ENCODE measurements at regions not wholly inside any gene's neighbourhood (a gene's known extent, or its start where the extent isn't known, plus 50 kb on each side); places are given as distances from the start of the nearest gene placed in this dataset.

GRCh38 chr12:77377622-77378021 lies 312.3 kb upstream of the E2F7 start:
- no peak overlapping the region for H3K27ac ChIP-seq (ENCODE audit: low read depth, low read length)
- no peaks in the 10 kb centered on the region for H3K36me3 ChIP-seq (ENCODE audit: insufficient read depth, low read length)
- H3K9ac ChIP-seq (ENCODE audit: low read length), result no peak overlapping the region
- DNase-seq (ENCODE audit: low read depth) (no peak), FAIRE-seq (no peak)
- TF ChIP-seq EZH2 (IDR thresholded peaks at IDR 0.05; ENCODE audit: insufficient read depth, low read length) (no peak), CTCF (IDR thresholded peaks at IDR 0.05; ENCODE audit: insufficient read depth, low read depth, low read length) (no peak)
- no peaks in the 10 kb centered on the region for H3K4me1 ChIP-seq (ENCODE audit: insufficient read depth, low read length)
- H3K36me3 Mint-ChIP-seq (ENCODE audit: low read depth, unreplicated experiment), result no peaks in the 10 kb centered on the region
- H3K27me3 ChIP-seq (ENCODE audit: insufficient read depth, low read length), result no peaks in the 10 kb centered on the region
- no peak overlapping the region for H3K27ac Mint-ChIP-seq (ENCODE audit: unreplicated experiment)
- H3K9me3 ChIP-seq (ENCODE audit: insufficient read depth, low read depth, low read length), result no peaks in the 10 kb centered on the region
- H3K4me3 Mint-ChIP-seq (ENCODE audit: unreplicated experiment), result no peak overlapping the region
- peaks cover 2% of the 10 kb centered on the region for H3K27me3 Mint-ChIP-seq (ENCODE audit: low read depth, unreplicated experiment)
- H3K4me1 Mint-ChIP-seq (ENCODE audit: low read depth, unreplicated experiment), result peaks cover 18% of the 10 kb centered on the region
- no peaks in the 10 kb centered on the region for H4K20me1 ChIP-seq (ENCODE audit: insufficient read depth, low read length)
- no peaks in the 10 kb centered on the region for H3K79me2 ChIP-seq (ENCODE audit: insufficient read depth, low read length)
- H3K9me3 Mint-ChIP-seq (ENCODE audit: unreplicated experiment), result no peaks in the 10 kb centered on the region
- H3K4me3 ChIP-seq (ENCODE audit: insufficient read depth, low read depth, low read length), result no peak overlapping the region
- no peak overlapping the region for H2AFZ ChIP-seq (ENCODE audit: low read depth, low read length)
- H3K4me2 ChIP-seq (ENCODE audit: low read length), result no peak overlapping the region

GRCh38 chr12:77377116-77377515 lies 311.7 kb upstream of the E2F7 start:
- Histone ChIP-seq H3K79me2 (ENCODE audit: insufficient read depth, low read length) (no peaks in the 10 kb centered on the region), H4K20me1 (ENCODE audit: insufficient read depth, low read length) (no peaks in the 10 kb centered on the region), H3K4me1 (ENCODE audit: insufficient read depth, low read length) (no peaks in the 10 kb centered on the region), H3K4me2 (ENCODE audit: low read length) (no peak overlapping the region), H3K27ac (ENCODE audit: low read depth, low read length) (no peak overlapping the region), H3K36me3 (ENCODE audit: insufficient read depth, low read length) (no peaks in the 10 kb centered on the region), H2AFZ (ENCODE audit: low read depth, low read length) (no peak overlapping the region), H3K4me3 (ENCODE audit: insufficient read depth, low read depth, low read length) (no peak overlapping the region), H3K27me3 (ENCODE audit: insufficient read depth, low read length) (no peaks in the 10 kb centered on the region), H3K9me3 (ENCODE audit: insufficient read depth, low read depth, low read length) (no peaks in the 10 kb centered on the region), H3K9ac (ENCODE audit: low read length) (no peak overlapping the region)
- peaks cover 18% of the 10 kb centered on the region for H3K4me1 Mint-ChIP-seq (ENCODE audit: low read depth, unreplicated experiment)
- DNase-seq (ENCODE audit: low read depth), result peak; percentile 70
- peaks cover 2% of the 10 kb centered on the region for H3K27me3 Mint-ChIP-seq (ENCODE audit: low read depth, unreplicated experiment)
- H3K36me3 Mint-ChIP-seq (ENCODE audit: low read depth, unreplicated experiment), result no peaks in the 10 kb centered on the region
- H3K4me3 Mint-ChIP-seq (ENCODE audit: unreplicated experiment), result no peak overlapping the region
- no peak overlapping the region for H3K27ac Mint-ChIP-seq (ENCODE audit: unreplicated experiment)
- FAIRE-seq, result no peak
- H3K9me3 Mint-ChIP-seq (ENCODE audit: unreplicated experiment), result no peaks in the 10 kb centered on the region
- no peak for TF ChIP-seq CTCF (IDR thresholded peaks at IDR 0.05; ENCODE audit: insufficient read depth, low read depth, low read length)
- no peak for TF ChIP-seq EZH2 (IDR thresholded peaks at IDR 0.05; ENCODE audit: insufficient read depth, low read length)

- no peak for FAIRE-seq
Observed at GRCh38 chr12:77374673-77375072, 309.3 kb upstream of the E2F7 start.

More at GRCh38 chr12:77374673-77375072, 309.3 kb upstream of the E2F7 start:
- Histone ChIP-seq H3K79me2 (ENCODE audit: insufficient read depth, low read length) (no peaks in the 10 kb centered on the region), H3K4me1 (ENCODE audit: insufficient read depth, low read length) (no peaks in the 10 kb centered on the region), H2AFZ (ENCODE audit: low read depth, low read length) (no peak overlapping the region), H3K27me3 (ENCODE audit: insufficient read depth, low read length) (no peaks in the 10 kb centered on the region), H4K20me1 (ENCODE audit: insufficient read depth, low read length) (no peaks in the 10 kb centered on the region), H3K9ac (ENCODE audit: low read length) (no peak overlapping the region), H3K36me3 (ENCODE audit: insufficient read depth, low read length) (no peaks in the 10 kb centered on the region), H3K4me3 (ENCODE audit: insufficient read depth, low read depth, low read length) (no peak overlapping the region), H3K9me3 (ENCODE audit: insufficient read depth, low read depth, low read length) (no peaks in the 10 kb centered on the region), H3K27ac (ENCODE audit: low read depth, low read length) (no peak overlapping the region), H3K4me2 (ENCODE audit: low read length) (no peak overlapping the region)
- Mint-ChIP-seq H3K9me3 (ENCODE audit: unreplicated experiment) (no peaks in the 10 kb centered on the region), H3K27ac (ENCODE audit: unreplicated experiment) (no peak overlapping the region), H3K4me1 (ENCODE audit: low read depth, unreplicated experiment) (peaks cover 18% of the 10 kb centered on the region), H3K36me3 (ENCODE audit: low read depth, unreplicated experiment) (no peaks in the 10 kb centered on the region), H3K4me3 (ENCODE audit: unreplicated experiment) (no peak overlapping the region), H3K27me3 (ENCODE audit: low read depth, unreplicated experiment) (no peaks in the 10 kb centered on the region)
- DNase-seq (ENCODE audit: low read depth), result no peak
- no peak for TF ChIP-seq EZH2 (IDR thresholded peaks at IDR 0.05; ENCODE audit: insufficient read depth, low read length)
- no peak for TF ChIP-seq CTCF (IDR thresholded peaks at IDR 0.05; ENCODE audit: insufficient read depth, low read depth, low read length)

Measured in astrocyte (in vitro differentiated cells and primary cell).